Peyer's patch (tissue), 4 donors: ENCODE measurements at regions not wholly inside any gene's neighbourhood (a gene's known extent, or its start where the extent isn't known, plus 50 kb on each side); places are given as distances from the start of the nearest gene placed in this dataset.

Experiments
- CTCF ChIP-seq, 6 experiments: fragments of 450-650 bp in 4 of 6; fragments of 200-600 bp in 2 of 6; sonication (generic) in 1 of 6; IDR thresholded peaks; one replicate each; pipeline ENCODE4 v1.5.1; 2017 to 2019; ENCODE audit warnings: antibody characterized with exemption in 6 of 6, mild to moderate bottlenecking in 3 of 6, moderate library complexity in 1 of 6
- POLR2A ChIP-seq, 2 donors: fragments of 450-650 bp; IDR thresholded peaks; one replicate each; pipeline ENCODE4 v1.5.1; 2017; ENCODE audit warnings: antibody characterized with exemption in 2 of 2, mild to moderate bottlenecking in 2 of 2, moderate library complexity in 2 of 2

GRCh38 chr15:36498401-36498800, 81.0 kb upstream of the CDIN1 start:
- no peak for TF ChIP-seq CTCF (IDR thresholded peaks at IDR 0.05)
- no peak for TF ChIP-seq POLR2A (IDR thresholded peaks at IDR 0.05)
